CD14-positive monocyte (primary cell): ENCODE measurements at regions not wholly inside any gene's neighbourhood (a gene's known extent, or its start where the extent isn't known, plus 50 kb on each side); places are given as distances from the start of the nearest gene placed in this dataset.

Experiments used
- DNase-seq, 3 donors: peaks; one replicate each; pipeline ENCODE4 v3.0.0-alpha.2; 2011 to 2022
- H2AFZ ChIP-seq: 2 replicates; pipeline ENCODE4 v1.6.0; 2012; ENCODE audit warnings: mild to moderate bottlenecking, low read depth, low read length, inconsistent platforms; ENCODE audit not compliant: insufficient read depth, poor library complexity, severe bottlenecking
- H3K27ac ChIP-seq, 2 donors: 1 replicate in 1 of 2; 2 replicates in 1 of 2; pipeline ENCODE4 v1.5.1; 2012 to 2013; ENCODE audit warnings: low read length in 2 of 2, control low read depth in 1 of 2, inconsistent platforms in 1 of 2, low read depth in 1 of 2, mild to moderate bottlenecking in 1 of 2
- H3K27me3 ChIP-seq, 2 donors: one replicate each; pipeline versions ENCODE4 v1.6.0 to v1.6.1; 2011 to 2013; ENCODE audit warnings: low read length in 2 of 2; ENCODE audit not compliant: control insufficient read depth in 2 of 2, insufficient read depth in 2 of 2
- H3K36me3 ChIP-seq, 2 donors: replicated peaks in 1 of 2; 1 replicate in 1 of 2; 2 replicates in 1 of 2; pipeline versions ENCODE4 v1.5.1 to v1.6.1; 2012 to 2013; ENCODE audit warnings: low read length in 2 of 2, control low read depth in 1 of 2, inconsistent platforms in 1 of 2, mild to moderate bottlenecking in 1 of 2; ENCODE audit not compliant: insufficient read depth in 2 of 2, control insufficient read depth in 1 of 2
- H3K4me1 ChIP-seq, 2 donors: 1 replicate in 1 of 2; 2 replicates in 1 of 2; pipeline versions ENCODE4 v1.5.1 to v1.6.1; 2012 to 2013; ENCODE audit warnings: low read length in 2 of 2, control low read depth in 1 of 2, inconsistent platforms in 1 of 2, mild to moderate bottlenecking in 1 of 2, moderate library complexity in 1 of 2; ENCODE audit not compliant: insufficient read depth in 2 of 2, control insufficient read depth in 1 of 2
- H3K4me2 ChIP-seq: replicated peaks from 2 replicates; pipeline ENCODE3; 2012; ENCODE audit warnings: low read length, moderate library complexity, mild to moderate bottlenecking; ENCODE audit not compliant: poor library complexity, severe bottlenecking; ENCODE audit errors: extremely low read depth
- H3K4me3 ChIP-seq, 3 experiments: fragments of 200-600 bp in 1 of 3; sonication (generic) in 1 of 3; replicated peaks in 1 of 3; 1 replicate in 2 of 3; 2 replicates in 1 of 3; pipeline ENCODE4 v1.5.1; 2011 to 2013; ENCODE audit warnings: low read length in 3 of 3, mild to moderate bottlenecking in 3 of 3, control low read depth in 2 of 3, low read depth in 2 of 3, inconsistent platforms in 1 of 3, moderate library complexity in 1 of 3
- H3K79me2 ChIP-seq: 2 replicates; pipeline ENCODE4 v1.6.0; 2012; ENCODE audit warnings: mild to moderate bottlenecking, control low read depth, inconsistent platforms, low read length, moderate library complexity; ENCODE audit not compliant: insufficient read depth
- H3K9ac ChIP-seq: 2 replicates; pipeline ENCODE4 v1.6.0; 2017; ENCODE audit warnings: low read length, mild to moderate bottlenecking; ENCODE audit not compliant: insufficient read depth, poor library complexity, severe bottlenecking
- H3K9me3 ChIP-seq, 2 donors: replicated peaks in 1 of 2; 1 replicate in 1 of 2; 2 replicates in 1 of 2; pipeline versions ENCODE4 v1.5.1 to v1.6.1; 2012 to 2013; ENCODE audit warnings: low read length in 2 of 2, control low read depth in 1 of 2; ENCODE audit not compliant: control insufficient read depth in 1 of 2, insufficient read depth in 1 of 2
- H4K20me1 ChIP-seq: 2 replicates; pipeline ENCODE4 v1.6.0; 2012; ENCODE audit warnings: mild to moderate bottlenecking, low read length, control low read depth, moderate library complexity; ENCODE audit not compliant: insufficient read depth
- H3K27ac Mint-ChIP-seq, 7 donors: one replicate each; pipeline ENCODE4 v1.8.0; 2020; ENCODE audit warnings: mild to moderate bottlenecking in 7 of 7, mixed read lengths in 7 of 7, moderate library complexity in 6 of 7, inconsistent platforms in 2 of 7
- H3K27me3 Mint-ChIP-seq, 3 donors: one replicate each; pipeline ENCODE4 v1.8.0; 2021 to 2022; ENCODE audit warnings: low read depth in 3 of 3, mild to moderate bottlenecking in 3 of 3, mixed read lengths in 3 of 3, moderate library complexity in 3 of 3, inconsistent platforms in 1 of 3
- H3K36me3 Mint-ChIP-seq, 2 donors: one replicate each; pipeline ENCODE4 v1.8.0; 2020; ENCODE audit warnings: mixed read lengths in 2 of 2, inconsistent platforms in 1 of 2, mild to moderate bottlenecking in 1 of 2
- H3K4me1 Mint-ChIP-seq: one replicate; pipeline ENCODE4 v1.8.0; 2020; ENCODE audit warnings: mild to moderate bottlenecking, mixed read lengths
- H3K4me3 Mint-ChIP-seq, 2 donors: one replicate each; pipeline ENCODE4 v1.8.0; 2020; ENCODE audit warnings: mild to moderate bottlenecking in 2 of 2, mixed read lengths in 2 of 2, moderate library complexity in 1 of 2
- H3K9me3 Mint-ChIP-seq, 7 donors: one replicate each; pipeline ENCODE4 v1.8.0; 2020 to 2022; ENCODE audit warnings: mixed read lengths in 7 of 7, mild to moderate bottlenecking in 6 of 7, moderate library complexity in 6 of 7, inconsistent platforms in 2 of 7
- CTCF ChIP-seq: fragments of 200-600 bp; IDR thresholded peaks from one replicate; pipeline ENCODE4 v1.8.0; 2022; ENCODE audit warnings: antibody characterized with exemption, mild to moderate bottlenecking
- WGBS: methylation state at CpG from one replicate; pipeline ENCODE4 v1.1.5; 2013; ENCODE audit warnings: missing lambda C conversion rate; ENCODE audit not compliant: insufficient coverage; 5-methylcytosine and 5-hydroxymethylcytosine counted together
- intact Hi-C, 2 donors: fragments of 100-400 bp; cut with micrococcal nuclease; formaldehyde crosslinking; loops; one replicate each; pipeline versions ENCODE4 v1.15.0 to v1.15.1; 2023

- H3K4me2 ChIP-seq = no peak overlapping the region
- 89% methylated on average over 12 of the region's 14 CpGs for WGBS
- Mint-ChIP-seq H3K27me3 (peaks cover 0 to 18% (median 7%) of the 10 kb centered on the region in 3 donors), H3K36me3 (no peaks in the 10 kb centered on the region), H3K4me3 (no peak overlapping the region), H3K9me3 (peaks cover 3 to 19% (median 9%) of the 10 kb centered on the region in 7 donors), H3K4me1 (no peaks in the 10 kb centered on the region), H3K27ac (no peak overlapping the region)
- H3K4me3 ChIP-seq = no peak overlapping the region
- peaks cover 4 to 15% of the 10 kb centered on the region in 2 donors for H3K9me3 ChIP-seq
- H3K36me3 ChIP-seq = no peaks in the 10 kb centered on the region
- H3K79me2 ChIP-seq = no peaks in the 10 kb centered on the region
- no peak overlapping the region for H3K27ac ChIP-seq
- no peak overlapping the region for H3K9ac ChIP-seq
- intact Hi-C loops = no loop called here
- TF ChIP-seq CTCF = no peak
- H4K20me1 ChIP-seq = no peaks in the 10 kb centered on the region
- H2AFZ ChIP-seq = no peak overlapping the region
- H3K27me3 ChIP-seq = no peaks in the 10 kb centered on the region
- no peaks in the 10 kb centered on the region for H3K4me1 ChIP-seq
- DNase-seq = no peak
These were observed 78.4 kb upstream of the PPP1R26 start for GRCh38 chr9:135401218-135401617.

GRCh38 chr9:135402048-135402738 lies 77.4 kb upstream of the PPP1R26 start:
- no peak overlapping the region for H3K4me3 ChIP-seq
- Mint-ChIP-seq H3K27ac (no peak overlapping the region), H3K4me1 (no peaks in the 10 kb centered on the region), H3K4me3 (no peak overlapping the region), H3K36me3 (no peaks in the 10 kb centered on the region), H3K27me3 (peaks cover 0 to 18% (median 7%) of the 10 kb centered on the region in 3 donors), H3K9me3 (peaks cover 0 to 11% (median 1%) of the 10 kb centered on the region in 7 donors)
- H3K4me2 ChIP-seq = no peak overlapping the region
- whole genome bisulfite sequencing = 86% methylated on average over 18 of the region's 18 CpGs
- no peak for TF ChIP-seq CTCF
- H2AFZ ChIP-seq = no peak overlapping the region
- H3K4me1 ChIP-seq = no peaks in the 10 kb centered on the region
- intact Hi-C loops = no loop called here
- H3K9me3 ChIP-seq = peaks cover 0 to 6% of the 10 kb centered on the region in 2 donors
- H3K27me3 ChIP-seq = no peaks in the 10 kb centered on the region
- H3K79me2 ChIP-seq = no peaks in the 10 kb centered on the region
- no peak overlapping the region for H3K27ac ChIP-seq
- no peaks in the 10 kb centered on the region for H3K36me3 ChIP-seq
- no peak for DNase-seq
- H4K20me1 ChIP-seq = no peaks in the 10 kb centered on the region
- no peak overlapping the region for H3K9ac ChIP-seq
